M059J (cell line): ENCODE measurements at regions not wholly inside any gene's neighbourhood (a gene's known extent, or its start where the extent isn't known, plus 50 kb on each side); places are given as distances from the start of the nearest gene placed in this dataset.

Experiments
- DNase-seq: peaks from one replicate; pipeline ENCODE4 v3.0.0-alpha.2; 2012; ENCODE audit warnings: low read depth

DNA sequence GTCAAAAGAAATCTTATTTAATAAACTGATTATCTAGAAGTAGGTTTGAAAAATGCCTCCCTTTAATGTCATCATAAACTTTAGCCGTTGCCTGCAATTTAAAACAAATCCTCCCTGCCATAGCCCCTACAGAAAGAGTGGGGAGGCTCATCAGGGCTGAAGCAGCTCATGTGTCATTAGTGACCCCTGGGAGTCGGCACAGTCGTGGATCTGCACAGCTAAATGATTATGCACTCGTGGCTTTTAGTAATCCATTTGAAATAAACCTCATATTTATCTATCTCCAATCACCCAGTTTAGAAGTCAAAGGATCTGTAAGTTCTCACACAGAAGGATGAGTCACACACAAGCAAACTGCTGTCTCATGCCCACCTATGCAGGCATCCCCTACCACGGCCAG is 277.3 kb downstream of the SS18 start:
- no peak for DNase-seq

GRCh38 chr18:25810736-25811135 is 279.7 kb downstream of the SS18 start:
- DNase-seq = no peak

- DNase-seq = no peak
These were observed 284.5 kb downstream of the SS18 start for GRCh38 chr18:25805939-25806338.

DNA sequence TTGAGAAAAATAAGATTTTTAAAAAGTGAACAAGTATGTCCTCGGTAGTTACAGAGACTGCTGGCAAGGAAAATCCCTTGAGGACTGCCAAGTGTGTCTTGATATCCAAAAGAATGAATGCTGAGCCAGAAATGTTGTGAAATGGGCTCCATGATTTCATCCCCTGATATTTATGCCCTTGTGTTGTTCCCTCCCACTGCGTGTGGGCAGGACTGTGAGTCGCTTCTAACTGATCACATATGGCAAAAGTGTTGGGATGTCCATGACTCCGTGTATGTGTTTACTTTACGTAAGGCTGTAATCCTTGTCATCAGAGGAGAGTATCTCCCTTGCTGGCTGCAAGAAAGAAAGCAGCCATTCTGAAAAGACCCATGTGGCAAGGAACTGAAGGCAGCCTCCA is 285.1 kb downstream of the SS18 start:
- peak; percentile 59 for DNase-seq

DNA sequence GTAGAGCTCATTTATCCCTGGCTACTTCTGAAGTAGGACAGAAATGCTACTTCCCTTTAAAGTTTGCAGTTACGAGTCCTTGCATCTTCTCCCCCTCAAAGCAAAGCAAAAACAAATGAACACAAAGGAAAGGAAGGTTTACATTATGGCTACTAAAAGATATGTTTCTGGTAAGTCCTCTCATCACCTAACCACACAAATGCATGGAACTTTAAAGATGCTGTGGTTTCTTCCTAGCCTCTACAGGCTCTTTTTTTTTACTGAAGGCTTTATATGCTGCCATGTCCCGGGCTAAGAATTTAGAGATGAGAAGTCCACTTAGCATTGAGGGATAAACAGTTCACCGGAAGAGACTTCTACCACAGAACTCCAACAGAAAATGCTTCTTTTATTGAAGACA is 291.2 kb downstream of the SS18 start:
- DNase-seq = no peak

GRCh38 chr18:25798046-25798445 is 292.4 kb downstream of the SS18 start:
- DNase-seq = no peak

DNA sequence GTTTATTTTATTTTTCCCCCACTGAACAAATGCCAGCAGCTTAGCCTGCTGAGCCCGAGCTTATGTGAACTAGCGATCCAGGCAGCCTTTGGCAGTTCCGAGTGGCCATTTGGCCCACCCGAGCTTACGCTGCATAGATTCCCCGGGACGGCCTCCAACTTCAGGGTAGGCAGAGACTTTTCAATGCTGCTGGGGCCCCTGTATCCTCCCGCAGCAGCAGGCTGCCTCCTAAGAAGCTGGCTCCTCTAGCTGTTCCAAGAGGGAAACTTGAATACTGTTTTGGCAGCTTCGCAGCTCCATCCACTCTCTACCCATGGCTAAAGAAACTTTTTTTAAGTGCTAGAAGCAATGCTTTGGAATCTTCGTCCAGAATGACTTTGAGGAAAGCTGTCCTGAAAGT is 295.2 kb downstream of the SS18 start:
- no peak for DNase-seq

DNA sequence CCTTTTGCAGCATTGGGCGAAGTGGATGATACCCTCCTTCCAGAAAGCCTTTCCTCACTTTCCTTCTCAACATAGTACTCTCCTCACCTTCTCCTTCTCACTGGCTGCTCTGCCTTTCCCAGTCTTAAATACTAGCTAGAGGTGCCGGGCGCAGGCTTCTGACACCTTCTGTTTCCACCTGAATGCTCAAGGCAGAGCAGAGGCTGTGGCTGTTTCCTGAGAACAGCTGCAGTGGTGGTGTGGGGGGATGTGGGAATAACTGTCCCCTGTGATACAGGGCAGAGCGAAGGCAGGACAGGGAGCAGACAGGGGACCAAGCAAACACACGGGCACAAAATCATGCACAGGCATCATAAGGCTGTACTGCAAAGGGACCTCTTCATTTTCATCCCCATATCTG is 303.1 kb downstream of the SS18 start:
- no peak for DNase-seq

GRCh38 chr18:25786758-25787157 is 303.7 kb downstream of the SS18 start:
- DNase-seq = peak; percentile 96

GRCh38 chr18:25780105-25780504 is 310.3 kb downstream of the SS18 start:
- no peak for DNase-seq

DNA sequence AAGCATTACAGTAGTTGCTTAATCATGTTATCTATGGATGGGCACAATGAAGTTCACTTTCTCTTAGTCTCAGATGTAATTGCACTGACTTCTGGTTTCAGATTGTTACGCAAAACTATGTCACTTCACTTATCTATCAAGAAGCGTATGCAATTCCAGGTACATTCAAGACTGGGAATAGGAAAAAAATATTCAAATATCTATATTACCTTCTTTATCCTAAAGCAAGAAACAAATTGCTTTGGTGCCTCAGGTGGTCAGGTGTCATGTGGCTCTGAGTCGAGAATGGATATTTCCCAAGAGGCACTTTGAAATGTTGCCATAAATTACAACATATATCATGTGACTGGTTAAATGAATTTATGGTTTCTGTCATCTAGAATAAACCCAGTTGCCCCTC is 318.6 kb downstream of the SS18 start:
- DNase-seq = no peak

GRCh38 chr18:25764777-25765176 is 325.6 kb downstream of the SS18 start:
- DNase-seq = no peak

- peak; percentile 69 for DNase-seq
These were observed 331.3 kb downstream of the SS18 start for GRCh38 chr18:25759111-25759510.

GRCh38 chr18:25743646-25744151 is 346.7 kb downstream of the SS18 start:
- DNase-seq = no peak

DNA sequence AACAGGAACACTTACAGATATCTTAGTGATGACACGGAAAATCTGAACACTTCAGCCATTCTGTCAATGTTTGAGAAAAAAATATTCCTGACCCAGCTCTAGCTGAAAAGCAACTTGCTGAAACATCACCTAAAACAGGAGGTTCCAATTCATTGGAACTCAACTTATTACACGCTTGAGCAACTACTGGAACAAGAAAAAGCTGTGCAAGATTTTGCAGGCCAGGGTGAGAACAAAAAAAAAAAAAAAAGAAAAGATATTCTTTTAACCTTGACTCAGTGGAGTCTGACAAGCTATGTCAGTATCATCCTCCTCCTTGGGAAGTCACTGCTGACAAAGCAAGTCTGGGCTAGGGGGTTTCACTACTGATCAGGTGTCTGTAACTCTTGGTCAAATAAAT is 351.0 kb downstream of the SS18 start:
- DNase-seq = no peak

DNA sequence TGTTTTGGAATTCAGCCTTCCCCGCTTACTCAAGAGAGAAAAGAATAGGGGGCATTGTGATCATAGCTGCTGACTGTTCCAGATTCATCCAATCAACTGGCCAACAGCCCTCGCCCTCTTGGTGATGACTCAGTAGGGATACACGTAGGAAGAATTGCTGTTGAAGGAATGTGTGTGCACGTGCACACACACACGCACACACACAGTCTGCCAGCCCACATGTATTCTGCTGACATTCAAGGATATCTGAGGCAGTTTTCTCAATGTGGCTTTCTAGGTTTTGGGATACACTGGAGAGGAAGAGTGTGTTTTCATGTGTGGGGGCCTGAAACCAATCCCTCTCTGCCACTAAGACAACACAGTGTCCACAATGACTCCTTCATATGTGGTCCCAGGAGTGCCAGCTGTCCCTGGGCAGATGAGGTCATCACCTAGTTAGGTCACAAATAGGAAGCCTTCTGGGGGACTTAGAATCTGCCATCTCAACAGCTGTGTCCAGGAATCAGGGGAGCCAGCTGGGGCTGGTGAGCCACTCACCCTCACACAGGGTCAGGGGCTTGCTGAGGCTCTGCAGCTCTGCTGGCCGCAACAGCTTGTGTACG is 352.6 kb downstream of the SS18 start:
- DNase-seq = peak; percentile 97

- peak; percentile 58 for DNase-seq
These were observed 353.9 kb downstream of the SS18 start for GRCh38 chr18:25736516-25736915.

DNA sequence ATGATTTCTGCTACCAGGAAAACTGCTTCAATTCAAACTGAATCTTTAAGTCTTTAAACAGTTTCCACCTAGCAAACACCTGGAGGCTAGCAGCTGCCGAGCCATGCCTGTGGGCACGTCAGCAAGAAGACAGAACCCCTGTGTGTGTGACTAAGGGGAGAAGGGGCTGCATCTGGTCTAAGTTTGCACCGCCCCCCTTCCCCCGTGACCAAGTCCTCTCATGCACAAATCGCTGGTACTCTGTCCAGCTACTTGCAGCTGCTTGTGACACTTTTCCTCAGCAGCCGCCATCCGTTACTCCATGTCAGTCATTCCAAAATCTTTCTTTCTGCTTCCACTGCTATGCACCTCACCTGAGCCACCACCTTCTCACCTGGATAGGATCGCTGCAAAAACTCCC is 355.0 kb downstream of the SS18 start:
- DNase-seq = no peak

DNA sequence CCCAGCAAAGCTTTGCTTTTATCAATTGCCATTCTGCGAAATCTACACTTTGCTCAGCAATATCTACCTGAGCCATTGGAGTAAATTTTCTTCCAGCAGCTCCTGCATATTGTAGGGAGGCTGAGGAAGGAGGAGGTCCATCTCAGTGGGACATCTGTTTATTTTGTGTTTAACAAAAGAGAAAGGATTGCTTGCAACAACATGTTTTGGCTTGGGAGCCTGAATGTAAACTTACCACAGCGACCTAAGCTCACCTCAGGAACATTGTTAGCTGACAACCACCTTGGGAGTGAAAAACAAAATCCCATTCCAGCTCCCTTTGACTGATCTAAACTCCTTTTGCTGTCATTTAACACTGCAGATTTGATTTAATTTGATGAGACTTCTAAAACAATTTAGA is 356.1 kb downstream of the SS18 start:
- DNase-seq = no peak

DNA sequence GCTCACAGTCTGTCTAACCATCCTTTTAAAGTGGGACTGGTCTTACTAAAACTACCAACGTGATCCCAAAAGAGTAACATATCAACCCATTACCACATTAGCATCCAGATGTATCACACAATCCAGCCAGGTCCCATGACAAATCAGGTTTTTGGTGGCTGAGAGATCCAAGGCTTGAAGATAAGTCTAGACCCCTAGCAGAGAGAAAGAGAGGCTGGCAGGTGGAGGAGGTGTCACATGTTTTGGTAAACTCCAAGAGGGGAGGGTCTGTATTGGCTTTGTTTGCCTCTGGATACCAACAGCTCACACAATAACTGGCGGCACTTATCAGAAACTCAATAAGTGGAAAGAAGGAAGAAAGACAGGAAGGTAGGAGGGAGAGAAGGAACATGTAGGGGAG is 357.6 kb downstream of the SS18 start:
- DNase-seq = no peak

DNA sequence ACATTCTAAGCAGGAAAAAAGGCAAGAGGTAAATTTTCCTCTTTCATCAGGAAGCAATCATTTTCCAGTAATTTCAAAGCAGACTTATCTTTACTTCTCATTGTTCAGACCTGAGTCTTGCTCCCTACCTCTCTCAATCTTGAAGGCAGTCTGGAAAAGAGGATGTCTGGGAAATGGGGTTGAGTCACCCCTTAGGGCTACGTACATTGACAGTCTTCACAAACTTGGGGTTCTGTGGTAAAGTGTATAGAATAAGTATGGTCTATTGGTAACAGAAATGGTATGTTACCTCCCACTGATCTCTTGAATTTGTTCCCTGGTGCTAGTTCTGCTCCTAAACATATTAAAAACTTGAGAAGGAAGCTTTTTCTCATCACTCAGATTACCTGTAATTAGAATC is 361.3 kb downstream of the SS18 start:
- DNase-seq = no peak

DNA sequence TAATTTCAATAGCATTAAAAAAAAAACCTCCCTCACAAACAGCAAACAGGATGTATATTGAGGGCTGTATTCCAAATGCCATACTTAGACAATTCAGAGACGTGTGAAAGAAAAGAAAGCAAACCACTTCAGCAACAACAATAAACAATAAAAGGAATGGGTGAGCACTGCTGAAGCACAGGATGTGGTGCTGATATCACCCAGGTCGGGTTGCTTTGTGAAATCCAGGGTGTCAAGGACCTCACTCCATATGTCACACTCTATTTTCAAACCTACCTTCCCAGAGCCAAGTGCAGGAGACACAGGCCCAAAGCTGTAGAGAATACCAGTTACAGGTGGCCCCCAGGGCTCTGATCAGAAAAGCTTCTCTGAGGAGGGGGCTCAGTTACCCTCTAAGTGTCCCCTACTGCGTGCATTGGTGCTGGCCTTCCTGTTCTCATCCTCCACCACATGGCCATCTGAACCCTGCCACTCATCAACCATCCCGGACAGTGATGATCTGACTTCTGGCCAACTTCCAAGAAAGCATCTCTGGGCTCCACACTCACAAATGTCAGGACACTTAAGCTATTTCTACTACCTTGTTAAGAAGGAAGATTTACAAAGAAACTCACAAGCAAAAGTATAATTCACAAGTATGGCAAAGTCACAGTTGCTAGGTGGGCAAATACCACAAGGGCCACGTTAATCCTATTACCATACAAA is 363.0 kb downstream of the SS18 start:
- peak; percentile 27 for DNase-seq

- peak; percentile 70 for DNase-seq
These were observed 364.1 kb downstream of the SS18 start for GRCh38 chr18:25726298-25726697.

DNA sequence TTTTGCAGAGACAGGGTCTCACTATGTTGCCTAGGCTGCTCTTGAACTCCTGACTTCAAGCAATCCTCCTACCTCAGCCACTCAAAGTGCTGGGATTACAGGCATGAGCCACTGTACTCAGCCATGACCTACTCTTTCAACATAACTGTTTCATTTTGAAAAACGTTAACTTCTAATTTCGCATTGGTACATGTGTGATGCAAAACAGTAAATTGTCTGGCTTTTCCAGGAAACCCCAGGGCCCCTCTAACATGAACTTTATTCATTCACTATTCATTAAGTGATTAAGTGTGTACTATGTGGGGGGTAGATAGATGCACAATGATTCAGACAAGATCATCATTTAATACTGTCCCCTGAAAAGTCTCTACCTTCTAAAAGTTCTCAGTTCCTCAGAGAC is 364.9 kb downstream of the SS18 start:
- DNase-seq = no peak
